Motor neuron (in vitro differentiated cells): ENCODE measurements at regions not wholly inside any gene's neighbourhood (a gene's known extent, or its start where the extent isn't known, plus 50 kb on each side); places are given as distances from the start of the nearest gene placed in this dataset.

Experiments
- ATAC-seq, 8 experiments: fragments of 200-7000 bp; cut with Tn5 transposase; replicated peaks in 6 of 8; 2 replicates each; pipeline ENCODE4 v1.8.0; 2021; ENCODE audit warnings: mild to moderate bottlenecking in 8 of 8, moderate library complexity in 8 of 8
- H3K27ac ChIP-seq, 2 donors: fragments of 250-450 bp; sonication (Bioruptor Pico); 2 replicates each; pipeline ENCODE4 v1.9.0; 2021; ENCODE audit warnings: antibody characterized with exemption in 2 of 2, mild to moderate bottlenecking in 2 of 2, moderate library complexity in 1 of 2
- H3K4me1 ChIP-seq, 2 donors: fragments of 250-450 bp; sonication (Bioruptor Pico); replicated peaks in 1 of 2; 2 replicates each; pipeline ENCODE4 v1.6.1; 2021; ENCODE audit warnings: antibody characterized with exemption in 2 of 2, mild to moderate bottlenecking in 2 of 2, moderate library complexity in 1 of 2
- H3K4me3 ChIP-seq, 5 donors: fragments of 250-450 bp; sonication (Bioruptor Pico); 2 replicates each; pipeline ENCODE4 v1.9.0; 2021; ENCODE audit warnings: antibody characterized with exemption in 5 of 5, mild to moderate bottlenecking in 5 of 5, moderate library complexity in 4 of 5
- WGBS, 10 experiments: fragments of 450-650 bp; shearing (Covaris generic); methylation state at CpG; one replicate each; pipeline ENCODE4 v1.0.0; 2022; 5-methylcytosine and 5-hydroxymethylcytosine counted together
- in situ Hi-C, 9 experiments: fragments of 400-800 bp; cut with MboI; loops; one replicate each; pipeline ENCODE4 v1.15.0; 2021; ENCODE audit warnings: low sequenced_read_pairs in 9 of 9, low pct_unique_long_range_greater_than_20kb in 2 of 9; ENCODE audit not compliant: unreplicated experiment in 9 of 9

- ATAC-seq, result no peak
- in situ Hi-C loops, result no loop called here
- no peak overlapping the region for H3K27ac ChIP-seq
- 30 to 75% (median 60%) methylated on average over 1 to 2 of the region's 3 CpGs; no CpG with 5 or more reads in 5 of the 10 experiments for WGBS, 10 experiments
- no peaks in the 10 kb centered on the region for H3K4me1 ChIP-seq
- no peak overlapping the region for H3K4me3 ChIP-seq
Observed at GRCh38 chrX:7568130-7568529, 274.8 kb upstream of the VCX start.

GRCh38 chrX:7552760-7553159 is 290.2 kb upstream of the VCX start:
- no peak overlapping the region for H3K4me3 ChIP-seq
- H3K4me1 ChIP-seq, result no peaks in the 10 kb centered on the region
- no peak overlapping the region for H3K27ac ChIP-seq
- in situ Hi-C loops, result no loop called here
- 6 to 79% (median 54%) methylated on average over 1 to 2 of the region's 2 CpGs; no CpG with 5 or more reads in 3 of the 10 experiments for WGBS, 10 experiments
- ATAC-seq, result no peak

- in situ Hi-C loops, result no loop called here
Observed at GRCh38 chrX:7546551-7547080, 296.4 kb upstream of the VCX start.

GRCh38 chrX:7545564-7545963 is 297.4 kb upstream of the VCX start:
- Histone ChIP-seq H3K4me3 (no peak overlapping the region), H3K4me1 (peaks cover 5 to 18% of the 10 kb centered on the region in 2 donors), H3K27ac (no peak overlapping the region)
- WGBS, 10 experiments, result 80 to 100% (median 83%) methylated on average over 1 of the region's 1 CpG; no CpG with 5 or more reads in 7 of the 10 experiments
- in situ Hi-C loops, result no loop called here
- peak in 5 of 8 experiments; percentile 42 to 54 (median 45) for ATAC-seq

More at GRCh38 chrX:7546551-7547080, 296.4 kb upstream of the VCX start:
- no peak for ATAC-seq
- Histone ChIP-seq H3K4me1 (peaks cover 5 to 18% of the 10 kb centered on the region in 2 donors), H3K4me3 (no peak overlapping the region), H3K27ac (no peak overlapping the region)
- WGBS, 10 experiments, result 40 to 97% methylated on average over 1 to 7 of the region's 17 CpGs; no CpG with 5 or more reads in 8 of the 10 experiments

- peak in 5 of 8 experiments; percentile 18 to 79 (median 60) for ATAC-seq
- in situ Hi-C loops, result no loop called here
- Histone ChIP-seq H3K4me1 (peaks cover 5 to 18% of the 10 kb centered on the region in 2 donors), H3K27ac (no peak overlapping the region), H3K4me3 (no peak overlapping the region)
- WGBS, 10 experiments, result 0 to 80% (median 52%) methylated on average over 1 to 4 of the region's 6 CpGs; no CpG with 5 or more reads in 5 of the 10 experiments
Observed at GRCh38 chrX:7542587-7543380, 300.2 kb upstream of the VCX start.

GRCh38 chrX:7522860-7523259 is 320.1 kb upstream of the VCX start:
- no peak for ATAC-seq
- Histone ChIP-seq H3K4me3 (no peak overlapping the region), H3K4me1 (no peaks in the 10 kb centered on the region), H3K27ac (no peak overlapping the region)
- in situ Hi-C loops, result no loop called here
- 0 to 70% (median 40%) methylated on average over 1 to 2 of the region's 2 CpGs; no CpG with 5 or more reads in 3 of the 10 experiments for WGBS, 10 experiments

- 53 to 100% (median 65%) methylated on average over 1 to 4 of the region's 4 CpGs; no CpG with 5 or more reads in 7 of the 10 experiments for WGBS, 10 experiments
- Histone ChIP-seq H3K27ac (no peak overlapping the region), H3K4me1 (no peaks in the 10 kb centered on the region), H3K4me3 (no peak overlapping the region)
- ATAC-seq, result peak in 3 of 8 experiments; percentile 15 to 61 (median 35)
- in situ Hi-C loops, result no loop called here
Observed at GRCh38 chrX:7515681-7516413, 327.1 kb upstream of the VCX start.

GRCh38 chrX:7514871-7515599 is 327.9 kb upstream of the VCX start:
- in situ Hi-C loops, result no loop called here
- Histone ChIP-seq H3K27ac (no peak overlapping the region), H3K4me3 (no peak overlapping the region), H3K4me1 (no peaks in the 10 kb centered on the region)
- 0 to 100% (median 88%) methylated on average over 1 to 6 of the region's 7 CpGs; no CpG with 5 or more reads in 3 of the 10 experiments for WGBS, 10 experiments
- no peak for ATAC-seq

- H3K4me1 ChIP-seq, result no peaks in the 10 kb centered on the region
- in situ Hi-C loops, result no loop called here
- peak in 3 of 8 experiments; percentile 27 to 80 (median 56) for ATAC-seq
- WGBS, 10 experiments, result 9 to 100% (median 52%) methylated on average over 1 to 2 of the region's 2 CpGs; no CpG with 5 or more reads in 1 of the 10 experiments
- H3K27ac ChIP-seq, result no peak overlapping the region
- no peak overlapping the region for H3K4me3 ChIP-seq
Observed at GRCh38 chrX:7512845-7513244, 330.1 kb upstream of the VCX start.

- 0 to 12% (median 10%) methylated on average over 2 to 5 of the region's 5 CpGs; no CpG with 5 or more reads in 7 of the 10 experiments for WGBS, 10 experiments
- in situ Hi-C loops, result no loop called here
Observed at GRCh38 chrX:7503251-7503650, 339.7 kb upstream of the VCX start.

GRCh38 chrX:7500386-7500785 is 342.6 kb upstream of the VCX start:
- no peak for ATAC-seq
- WGBS, 10 experiments, result 20 to 100% (median 60%) methylated on average over 1 to 3 of the region's 3 CpGs; no CpG with 5 or more reads in 5 of the 10 experiments
- no peak overlapping the region for H3K27ac ChIP-seq
- no peak overlapping the region for H3K4me3 ChIP-seq
- peaks cover 13 to 30% of the 10 kb centered on the region in 2 donors for H3K4me1 ChIP-seq
- in situ Hi-C loops, result no loop called here

More at GRCh38 chrX:7503251-7503650, 339.7 kb upstream of the VCX start:
- peak; percentile 82 to 99 (median 92) for ATAC-seq
- H3K4me3 ChIP-seq, result no peak overlapping the region
- peaks cover 13 to 30% of the 10 kb centered on the region in 2 donors for H3K4me1 ChIP-seq
- no peak overlapping the region for H3K27ac ChIP-seq

- in situ Hi-C loops, result no loop called here
- peak in 1 of 8 experiments; percentile 22 for ATAC-seq
- Histone ChIP-seq H3K4me3 (no peak overlapping the region), H3K27ac (no peak overlapping the region), H3K4me1 (no peaks in the 10 kb centered on the region)
- WGBS, 10 experiments, result 0 to 100% (median 31%) methylated on average over 1 to 2 of the region's 3 CpGs; no CpG with 5 or more reads in 7 of the 10 experiments
Observed at GRCh38 chrX:7486505-7486904, 338.6 kb upstream of the PUDP start.
